ENCODE measurements at regions not wholly inside any gene's neighbourhood (a gene's known extent, or its start where the extent isn't known, plus 50 kb on each side); places are given as distances from the start of the nearest gene placed in this dataset.
"Not testable (repeated sequence)": the region's sequence is repeated elsewhere in the genome, so short reads cannot be mapped to it uniquely, and the experiment has no call there.

- DNase-seq: no peak
These were observed 398.8 kb upstream of the CXADR start for GRCh38 chr21:17114045-17114444.

DNA sequence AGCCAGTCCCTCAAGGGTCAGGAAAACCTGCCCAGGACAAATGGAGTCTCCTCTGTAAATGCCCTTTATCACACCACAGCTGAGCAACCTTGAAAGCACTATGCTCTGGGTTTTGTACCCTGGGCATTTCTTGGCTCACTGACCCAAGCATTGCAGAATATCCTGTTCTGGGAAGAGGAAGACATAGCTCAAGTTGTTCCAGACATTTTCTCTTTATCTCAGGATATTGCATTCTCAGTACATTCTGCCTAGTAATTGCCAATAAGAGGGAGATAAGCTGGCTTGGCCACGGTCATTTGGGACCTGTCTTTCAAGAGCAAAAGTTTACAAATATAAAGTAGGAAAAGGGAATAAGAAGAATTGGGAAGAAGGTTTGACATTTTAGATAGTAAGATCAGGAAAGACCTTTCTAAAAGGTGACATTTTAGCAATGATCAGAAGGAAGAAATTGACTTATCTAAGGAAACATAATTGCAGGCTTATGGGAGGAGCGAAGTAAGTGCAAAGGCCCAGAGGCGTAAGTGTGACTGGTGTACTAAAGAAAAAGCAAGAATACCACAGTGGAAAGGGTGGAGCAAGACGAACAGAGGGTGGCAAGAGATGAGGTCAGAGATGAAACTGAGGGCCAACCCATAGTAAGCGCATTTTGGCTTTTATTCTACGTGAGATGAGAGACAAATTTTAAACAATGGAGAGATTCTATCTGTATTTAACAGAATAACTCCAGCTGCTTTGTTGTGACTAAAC, 394.0 kb upstream of the CXADR start:
- no peak for DNase-seq

GRCh38 chr21:17119466-17120297, 393.2 kb upstream of the CXADR start:
- DNase-seq: no peak

DNA sequence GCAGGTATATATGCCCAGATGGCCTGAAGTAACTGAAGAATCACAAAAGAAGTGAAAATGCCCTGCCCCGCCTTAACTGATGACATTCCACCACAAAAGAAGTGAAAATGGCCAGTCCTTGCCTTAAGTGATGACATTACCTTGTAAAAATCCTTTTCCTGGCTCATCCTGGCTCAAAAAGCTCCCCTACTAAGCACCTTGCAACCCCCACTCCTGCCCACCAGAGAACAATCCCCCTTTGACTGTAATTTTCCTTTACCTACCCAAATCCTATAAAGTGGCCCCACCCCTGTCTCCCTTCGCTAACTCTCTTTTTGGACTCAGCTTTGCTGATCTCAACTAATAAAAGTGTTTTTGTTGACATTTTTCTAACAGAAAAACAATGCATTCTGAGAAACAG, 385.4 kb upstream of the CXADR start:
- not testable (repeated sequence) for DNase-seq

DNA sequence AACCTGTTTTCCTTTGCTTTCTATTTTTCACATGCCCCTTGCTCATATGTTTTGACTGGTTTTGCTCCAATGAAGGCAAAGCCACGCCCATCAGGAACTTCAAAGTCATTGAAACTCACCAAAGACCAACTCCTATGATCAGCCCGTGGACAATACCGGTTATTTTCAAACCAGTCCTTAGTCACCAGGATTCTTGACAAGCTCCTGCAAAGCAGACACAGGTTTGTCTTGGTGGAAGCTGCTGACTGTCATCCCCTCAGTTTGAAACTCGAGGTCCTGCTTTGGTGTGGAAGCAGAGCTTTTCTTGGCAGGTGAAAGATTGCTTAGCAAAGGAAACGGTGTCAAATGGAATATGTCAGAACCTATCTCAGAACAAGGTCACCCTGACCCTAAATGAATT, 384.7 kb upstream of the CXADR start:
- no peak for DNase-seq

DNA sequence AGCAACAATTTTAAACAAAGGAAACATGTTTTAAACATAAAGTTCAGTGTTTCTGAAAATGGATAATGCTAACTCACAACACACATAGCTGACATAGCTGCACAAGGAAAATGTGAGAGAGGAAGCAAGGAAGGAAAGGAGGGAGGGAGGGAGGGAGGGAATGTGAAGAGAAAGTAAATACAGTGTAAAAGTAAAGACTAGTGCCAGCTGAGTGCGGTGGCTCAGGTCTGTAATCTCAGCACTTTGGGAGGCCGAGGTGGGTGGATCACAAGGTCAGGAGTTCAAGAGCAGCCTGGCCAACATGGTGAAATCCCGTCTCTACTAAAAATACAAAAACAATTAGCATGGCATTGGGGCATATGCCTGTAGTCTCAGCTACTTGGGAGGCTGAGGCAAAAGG, 373.7 kb upstream of the CXADR start:
- not testable (repeated sequence) for DNase-seq

DNA sequence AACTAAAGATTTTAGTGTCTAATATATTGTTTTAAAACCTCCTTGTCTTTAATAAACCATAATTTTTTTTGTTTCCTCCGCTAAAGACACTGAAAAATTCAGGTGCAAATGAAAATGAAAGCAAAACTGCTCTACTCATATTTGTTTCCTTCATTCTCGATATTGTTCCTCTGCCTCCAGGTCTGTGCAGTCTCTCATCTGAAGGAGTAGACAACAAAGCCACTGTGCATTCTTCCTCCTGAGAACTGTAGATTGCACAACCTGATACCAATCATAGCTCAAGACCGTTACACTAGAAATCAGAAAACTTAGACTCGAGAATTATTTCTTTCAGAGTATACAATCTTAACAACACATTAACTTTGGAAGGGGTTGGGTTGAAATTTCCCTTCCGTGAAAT, 373.1 kb upstream of the CXADR start:
- DNase-seq: no peak

DNA sequence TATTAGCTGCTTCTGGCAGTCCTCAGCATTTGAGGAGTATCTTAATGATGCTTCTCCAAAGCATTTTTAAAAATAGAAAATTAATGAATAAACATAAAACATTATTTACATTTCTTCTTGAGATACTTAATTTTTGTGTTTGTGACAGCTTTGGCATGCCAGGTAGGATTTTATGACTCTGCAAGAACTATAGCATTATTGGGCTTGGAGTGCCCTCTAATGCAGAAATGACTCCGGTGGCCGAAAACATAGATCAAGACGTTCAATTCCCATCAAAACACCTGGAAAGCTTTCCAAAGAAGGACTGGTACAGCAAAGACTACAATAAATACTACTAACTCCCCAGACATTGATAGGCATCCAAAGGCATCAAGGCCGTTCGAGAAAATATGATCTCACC, 366.4 kb upstream of the CXADR start:
- no peak for DNase-seq

GRCh38 chr21:17159697-17160096, 353.1 kb upstream of the CXADR start:
- no peak for DNase-seq

- DNase-seq: no peak
These were observed 327.2 kb upstream of the CXADR start for GRCh38 chr21:17185674-17186073.

GRCh38 chr21:17189963-17190362, 322.9 kb upstream of the CXADR start:
- DNase-seq: no peak

- no peak for DNase-seq
These were observed 321.4 kb upstream of the CXADR start for GRCh38 chr21:17191346-17191993.

DNA sequence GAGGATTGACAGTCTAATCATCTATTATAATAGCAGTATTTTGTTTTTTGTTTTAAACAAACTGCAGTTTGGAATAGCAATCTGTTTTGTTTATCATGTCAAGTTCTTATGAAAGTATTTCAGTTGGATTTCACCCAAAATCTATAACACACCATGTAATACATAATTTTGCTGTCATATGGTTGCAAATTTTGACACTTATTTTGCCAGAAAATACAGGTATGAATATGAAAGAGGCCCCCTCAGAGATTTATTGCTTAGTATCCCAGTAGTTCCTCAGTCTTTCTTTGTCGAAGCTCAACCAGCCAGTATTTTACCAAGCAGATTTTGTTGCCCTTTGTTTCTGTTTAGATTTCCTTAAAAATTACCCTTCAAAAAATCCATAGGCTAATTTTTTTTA, 317.5 kb upstream of the CXADR start:
- no peak for DNase-seq

DNA sequence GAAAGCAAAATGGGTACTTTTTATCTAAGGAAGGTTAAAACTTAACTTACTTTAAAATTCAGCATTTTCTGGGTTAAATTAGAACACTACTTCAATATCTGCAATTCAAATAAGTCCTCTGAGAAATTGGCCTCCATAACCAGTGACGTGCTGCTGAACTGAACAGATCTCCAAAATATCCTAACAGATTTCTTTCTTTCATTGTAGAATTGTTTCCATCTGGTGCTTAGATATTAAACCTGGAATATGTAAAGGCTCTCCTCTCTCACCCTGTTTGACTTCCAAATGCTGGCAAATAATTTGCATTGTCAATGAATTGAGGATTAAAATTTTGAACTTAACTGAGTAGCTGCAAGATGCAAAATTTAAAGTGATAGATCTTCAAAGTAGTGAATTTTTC, 316.9 kb upstream of the CXADR start:
- DNase-seq: no peak

DNA sequence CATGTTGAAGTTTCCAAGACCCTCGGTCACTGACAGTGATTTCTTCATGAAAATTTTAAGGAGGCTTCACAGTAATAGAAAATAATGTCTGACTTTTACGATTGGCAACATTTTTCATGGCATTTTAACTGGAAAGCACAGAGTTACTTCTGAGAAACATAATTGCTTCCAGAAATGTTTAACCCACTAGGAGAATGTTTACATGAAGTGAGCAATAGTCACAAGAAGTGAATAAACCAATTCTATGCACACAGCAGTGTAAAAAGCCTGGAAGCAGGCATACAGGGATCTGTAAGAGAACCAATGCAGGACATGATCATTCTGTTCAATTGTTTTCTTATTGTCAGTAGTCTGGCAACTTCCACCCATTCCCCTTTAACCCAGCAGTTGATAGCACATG, 316.2 kb upstream of the CXADR start:
- no peak for DNase-seq

GRCh38 chr21:17197996-17198395, 314.8 kb upstream of the CXADR start:
- DNase-seq: no peak

- DNase-seq: no peak
These were observed 312.6 kb upstream of the CXADR start for GRCh38 chr21:17200250-17200649.

GRCh38 chr21:17201741-17202260, 311.0 kb upstream of the CXADR start:
- DNase-seq: no peak

DNA sequence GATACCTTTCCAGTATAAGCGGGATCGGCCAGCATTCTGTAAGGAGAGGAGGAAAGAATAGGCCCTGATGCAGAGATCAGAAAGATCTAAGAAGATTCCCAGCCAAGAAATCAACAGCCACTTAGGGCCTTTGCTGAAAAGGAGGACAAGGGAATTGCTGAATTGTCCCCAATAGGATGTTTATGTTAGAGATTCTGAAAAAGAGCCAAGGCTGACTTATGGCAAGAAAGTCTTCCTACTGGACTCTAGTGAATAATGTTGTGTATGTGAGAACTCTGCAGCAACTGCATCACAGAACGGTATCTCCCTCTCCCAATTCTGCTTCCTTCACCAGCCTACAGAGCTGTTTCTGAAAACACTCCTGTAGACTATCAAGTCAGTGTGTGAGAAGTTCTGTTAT, 298.0 kb upstream of the CXADR start:
- DNase-seq: no peak

DNA sequence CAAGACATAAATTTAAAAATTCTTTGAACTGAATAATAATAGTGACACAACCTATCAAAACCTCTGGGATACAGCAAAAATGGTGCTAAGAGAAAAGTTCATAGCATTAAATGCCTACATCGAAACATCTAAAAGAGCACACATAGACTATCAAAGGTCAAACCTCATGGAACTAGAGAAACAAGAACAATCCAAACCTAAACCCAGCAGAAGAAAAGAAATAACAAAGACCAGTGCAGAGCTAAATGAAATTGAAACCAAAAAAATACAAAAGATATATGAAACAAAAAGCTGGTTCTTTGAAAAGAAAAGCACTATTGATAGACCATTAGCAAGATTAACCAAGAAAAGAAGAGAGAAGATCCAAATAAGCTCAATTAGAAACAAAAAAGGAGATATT, 293.8 kb upstream of the CXADR start:
- not testable (repeated sequence) for DNase-seq

GRCh38 chr21:17231124-17231523, 281.7 kb upstream of the CXADR start:
- DNase-seq: no peak

DNA sequence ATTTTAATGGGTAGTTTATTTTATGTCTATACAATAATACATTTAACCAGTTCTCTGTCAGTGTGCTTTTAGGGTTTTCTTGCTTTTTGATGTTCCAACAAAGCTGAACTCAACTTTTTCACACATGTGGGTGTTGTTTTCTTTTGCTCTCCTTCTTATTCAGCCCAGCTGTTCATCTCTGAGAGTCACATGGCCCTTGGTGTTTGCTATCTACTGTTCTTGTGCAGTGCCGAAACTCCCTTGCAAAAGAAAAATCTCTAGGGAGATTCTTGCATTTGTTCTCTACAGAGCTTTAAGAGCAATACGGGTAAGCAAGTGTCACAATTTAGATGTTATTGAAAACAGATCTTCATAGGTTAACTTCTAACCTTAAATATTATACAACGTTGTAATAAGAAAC, 281.1 kb upstream of the CXADR start:
- no peak for DNase-seq

GRCh38 chr21:17238468-17238867, 274.4 kb upstream of the CXADR start:
- no peak for DNase-seq

- DNase-seq: peak; percentile 5
These were observed 262.0 kb upstream of the CXADR start for GRCh38 chr21:17250778-17251241.
